ENCODE measurements at regions not wholly inside any gene's neighbourhood (a gene's known extent, or its start where the extent isn't known, plus 50 kb on each side); places are given as distances from the start of the nearest gene placed in this dataset.

GRCh38 chr5:167242701-167243100 lies 1048.7 kb upstream of the WWC1 start:
- TF ChIP-seq CTCF (conservative IDR thresholded peaks at IDR 0.05; ENCODE audit: low read length) (no peak), EZH2phosphoT487 (IDR thresholded peaks at IDR 0.05; ENCODE audit: borderline replicate concordance, low read depth, low read length) (no peak)
